SK-N-SH treated with all-trans-retinoic acid at 6 μM for 48 hours (cell line): ENCODE measurements at regions not wholly inside any gene's neighbourhood (a gene's known extent, or its start where the extent isn't known, plus 50 kb on each side); places are given as distances from the start of the nearest gene placed in this dataset.
"Not testable (repeated sequence)": the region's sequence is repeated elsewhere in the genome, so short reads cannot be mapped to it uniquely, and the experiment has no call there.

Experiments used
- ATAC-seq: fragments of 200-7000 bp; cut with Tn5 transposase; 3 replicates; pipeline ENCODE4 v1.9.1; 2020; ENCODE audit warnings: mild to moderate bottlenecking, moderate library complexity
- ARNTL ChIP-seq: fragments of 450-650 bp; formaldehyde crosslinking; IDR thresholded peaks from 2 replicates; pipeline ENCODE4 v1.5.0; 2020; ENCODE audit warnings: low read depth, mild to moderate bottlenecking, moderate library complexity, borderline replicate concordance
- BACH2 ChIP-seq: fragments of 250-450 bp; sonication (Bioruptor Pico); IDR thresholded peaks from 2 replicates; pipeline ENCODE4 v1.9.0; 2021; ENCODE audit warnings: mild to moderate bottlenecking, borderline replicate concordance
- CREB5 ChIP-seq: fragments of 250-450 bp; sonication (Bioruptor Pico); IDR thresholded peaks from 2 replicates; pipeline ENCODE4 v1.5.1; 2020; ENCODE audit warnings: low read depth, mild to moderate bottlenecking, moderate library complexity
- CSDC2 ChIP-seq: fragments of 250-450 bp; sonication (Bioruptor Pico); IDR thresholded peaks from 2 replicates; pipeline ENCODE4 v1.5.0; 2020; ENCODE audit warnings: mild to moderate bottlenecking, moderate library complexity
- CSRNP3 ChIP-seq: fragments of 250-450 bp; sonication (Bioruptor Pico); IDR thresholded peaks from 2 replicates; pipeline ENCODE4 v1.5.1; 2021; ENCODE audit warnings: mild to moderate bottlenecking, moderate library complexity
- ESRRG ChIP-seq: fragments of 250-450 bp; sonication (Bioruptor Pico); IDR thresholded peaks from 2 replicates; pipeline ENCODE4 v1.6.1; 2021; ENCODE audit warnings: mild to moderate bottlenecking
- ISL1 ChIP-seq: fragments of 250-450 bp; sonication (Bioruptor Pico); IDR thresholded peaks from 2 replicates; pipeline ENCODE4 v2.1.2; 2022; ENCODE audit warnings: mild to moderate bottlenecking, moderate library complexity
- OSR1 ChIP-seq: fragments of 250-450 bp; sonication (Bioruptor Pico); IDR thresholded peaks from 2 replicates; pipeline ENCODE4 v1.8.0; 2022; ENCODE audit warnings: moderate library complexity, mild to moderate bottlenecking, inconsistent platforms
- PATZ1 ChIP-seq: fragments of 250-450 bp; sonication (Bioruptor Pico); IDR thresholded peaks from 2 replicates; pipeline ENCODE4 v1.8.0; 2020; ENCODE audit warnings: mild to moderate bottlenecking, moderate library complexity, borderline replicate concordance
- POU6F1 ChIP-seq: fragments of 250-450 bp; sonication (Bioruptor Pico); IDR thresholded peaks from 2 replicates; pipeline ENCODE4 v1.8.0; 2021; ENCODE audit warnings: low read depth, mild to moderate bottlenecking, moderate library complexity, borderline replicate concordance
- PPARA ChIP-seq: fragments of 250-450 bp; sonication (Bioruptor Pico); IDR thresholded peaks from 2 replicates; pipeline ENCODE4 v1.5.0; 2020; ENCODE audit warnings: mild to moderate bottlenecking, borderline replicate concordance
- RARB ChIP-seq: fragments of 250-450 bp; sonication (Bioruptor Pico); IDR thresholded peaks from 2 replicates; pipeline ENCODE4 v1.8.0; 2021; ENCODE audit warnings: mild to moderate bottlenecking, moderate library complexity
- SNAI2 ChIP-seq: fragments of 250-450 bp; sonication (Bioruptor Pico); IDR thresholded peaks from 2 replicates; pipeline ENCODE4 v1.5.0; 2020; ENCODE audit warnings: mild to moderate bottlenecking, moderate library complexity
- TCF4 ChIP-seq: fragments of 250-450 bp; sonication (Bioruptor Pico); IDR thresholded peaks from 2 replicates; pipeline ENCODE4 v1.8.0; 2021; ENCODE audit warnings: mild to moderate bottlenecking, moderate library complexity, borderline replicate concordance
- TOX ChIP-seq: fragments of 250-450 bp; sonication (Bioruptor Pico); IDR thresholded peaks from 2 replicates; pipeline ENCODE4 v1.8.0; 2021; ENCODE audit warnings: mild to moderate bottlenecking, moderate library complexity, borderline replicate concordance
- TSHZ2 ChIP-seq: fragments of 250-450 bp; sonication (Bioruptor Pico); IDR thresholded peaks from 2 replicates; pipeline ENCODE4 v1.5.0; 2020; ENCODE audit warnings: mild to moderate bottlenecking, moderate library complexity
- ZC3H10 ChIP-seq: fragments of 250-450 bp; sonication (Bioruptor Pico); IDR thresholded peaks from 2 replicates; pipeline ENCODE4 v1.5.1; 2021; ENCODE audit warnings: mild to moderate bottlenecking, moderate library complexity
- ZFP30 ChIP-seq: fragments of 450-650 bp; formaldehyde crosslinking; IDR thresholded peaks from 2 replicates; pipeline ENCODE4 v1.5.0; 2022; ENCODE audit warnings: mild to moderate bottlenecking, moderate library complexity
- ZNF565 ChIP-seq: fragments of 450-650 bp; formaldehyde crosslinking; conservative IDR thresholded peaks from 2 replicates; pipeline ENCODE4 v1.5.0; 2020; ENCODE audit warnings: low read depth, mild to moderate bottlenecking, moderate library complexity
- ZNF70 ChIP-seq: fragments of 450-650 bp; formaldehyde crosslinking; IDR thresholded peaks from 2 replicates; pipeline ENCODE4 v1.5.0; 2020; ENCODE audit warnings: mild to moderate bottlenecking, moderate library complexity
- ZNF8 ChIP-seq: fragments of 450-650 bp; formaldehyde crosslinking; IDR thresholded peaks from 2 replicates; pipeline ENCODE4 v1.5.0; 2020; ENCODE audit warnings: mild to moderate bottlenecking, moderate library complexity

GRCh38 chr21:32929633-32930038, 96.1 kb upstream of the OLIG2 start:
- no peak for ATAC-seq
- TF ChIP-seq ZC3H10 (CRISPR knock-in tag) (no peak), RARB (CRISPR knock-in tag) (no peak), CSRNP3 (no peak), CSDC2 (CRISPR knock-in tag) (no peak), PATZ1 (CRISPR knock-in tag) (no peak), ZNF8 (CRISPR knock-in tag) (no peak), TOX (CRISPR knock-in tag) (no peak), ZNF70 (CRISPR knock-in tag) (no peak), OSR1 (CRISPR knock-in tag) (no peak), ESRRG (no peak), CREB5 (CRISPR knock-in tag) (no peak), PPARA (CRISPR knock-in tag) (no peak), BACH2 (CRISPR knock-in tag) (no peak), ZFP30 (CRISPR knock-in tag) (no peak), ISL1 (CRISPR knock-in tag) (no peak), TSHZ2 (CRISPR knock-in tag) (no peak), ARNTL (no peak), SNAI2 (CRISPR knock-in tag) (no peak), TCF4 (no peak), POU6F1 (CRISPR knock-in tag) (no peak)

GRCh38 chr21:32930673-32931072, 95.1 kb upstream of the OLIG2 start:
- no peak for ATAC-seq
- TF ChIP-seq ZFP30 (CRISPR knock-in tag) (no peak), BACH2 (CRISPR knock-in tag) (no peak), POU6F1 (CRISPR knock-in tag) (no peak), TSHZ2 (CRISPR knock-in tag) (no peak), CSRNP3 (no peak), SNAI2 (CRISPR knock-in tag) (no peak), ISL1 (CRISPR knock-in tag) (no peak), PPARA (CRISPR knock-in tag) (no peak), ZNF565 (CRISPR knock-in tag) (no peak), PATZ1 (CRISPR knock-in tag) (no peak), ESRRG (no peak)

- not testable (repeated sequence) for ATAC-seq
Observed at GRCh38 chr21:32934068-32934467, 91.7 kb upstream of the OLIG2 start.
